ENCODE measurements at regions not wholly inside any gene's neighbourhood (a gene's known extent, or its start where the extent isn't known, plus 50 kb on each side); places are given as distances from the start of the nearest gene placed in this dataset.

DNA sequence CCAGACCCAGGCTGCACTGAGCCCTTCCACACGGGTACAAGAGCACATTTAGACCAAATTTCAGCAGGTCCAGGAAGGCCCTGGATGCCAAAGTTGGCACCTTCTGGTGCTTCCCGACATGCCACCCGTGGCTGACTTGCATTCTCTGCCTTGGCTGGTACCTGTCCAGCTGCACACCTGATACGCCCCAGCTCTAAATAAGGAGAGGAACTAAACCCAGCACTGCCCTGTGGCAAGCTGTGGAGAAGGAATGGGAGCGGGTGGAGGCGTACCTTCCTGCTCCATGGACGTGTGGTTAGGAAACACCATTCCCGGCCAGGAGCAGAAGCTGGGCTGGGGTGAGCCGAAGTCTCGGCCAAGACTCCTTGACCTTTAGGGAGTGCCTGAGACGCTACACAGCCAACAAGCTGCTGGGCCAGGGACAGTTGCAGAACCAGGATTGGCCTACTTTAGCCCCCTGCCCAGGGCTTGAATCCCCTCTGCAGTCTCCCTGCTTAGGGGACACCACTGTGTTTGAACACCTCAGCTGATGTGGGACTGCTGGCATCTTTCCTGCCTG is 86.5 kb upstream of the TAF1B start:
- no peak for DNase-seq (ENCODE audit: low read depth, low spot score)

GRCh38 chr2:9757501-9758264 is 85.6 kb upstream of the TAF1B start:
- peak; percentile 87 for DNase-seq (ENCODE audit: low read depth, low spot score)

GRCh38 chr2:9758741-9759140 is 84.5 kb upstream of the TAF1B start:
- DNase-seq (ENCODE audit: low read depth, low spot score) = no peak

DNA sequence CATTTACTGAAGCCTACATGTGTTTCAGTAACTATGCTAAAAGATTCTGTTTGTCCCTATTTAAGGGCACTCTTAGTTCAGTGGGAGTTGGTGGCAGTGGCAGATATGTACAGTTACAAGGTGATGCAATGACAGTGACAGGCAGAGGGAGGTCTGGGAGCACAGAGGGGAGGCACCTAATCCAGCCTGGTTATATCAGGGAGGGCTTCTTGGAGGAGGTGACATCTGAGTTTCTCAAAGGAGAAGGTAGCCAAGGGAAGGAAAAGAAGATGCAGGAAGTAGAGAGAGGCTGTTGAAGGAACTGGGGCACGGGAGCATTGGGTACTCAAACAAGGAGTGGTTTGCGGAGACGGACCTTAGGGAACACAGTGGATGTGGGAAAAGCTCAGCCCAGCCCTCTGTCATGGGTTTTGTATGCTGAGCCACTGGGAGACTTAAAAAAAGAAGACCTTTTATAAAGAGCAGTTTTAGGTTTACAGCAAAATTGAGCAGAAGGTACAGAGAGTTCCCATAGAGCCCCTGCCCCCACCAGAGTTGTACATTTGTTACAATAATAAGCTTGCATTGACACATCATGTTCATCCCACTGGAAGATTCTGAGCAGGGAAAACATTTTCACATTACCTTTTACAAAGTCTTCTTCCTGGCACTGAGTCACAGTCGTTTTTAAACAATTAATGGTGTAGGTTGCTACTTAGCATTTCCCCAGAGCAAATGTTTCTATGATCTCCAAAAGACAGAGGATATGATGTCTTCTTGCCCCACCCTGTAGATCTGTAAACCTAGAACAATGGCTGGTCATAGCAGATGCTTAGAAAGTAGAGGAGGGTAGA is 83.0 kb upstream of the TAF1B start:
- DNase-seq (ENCODE audit: low read depth, low spot score) = no peak

DNA sequence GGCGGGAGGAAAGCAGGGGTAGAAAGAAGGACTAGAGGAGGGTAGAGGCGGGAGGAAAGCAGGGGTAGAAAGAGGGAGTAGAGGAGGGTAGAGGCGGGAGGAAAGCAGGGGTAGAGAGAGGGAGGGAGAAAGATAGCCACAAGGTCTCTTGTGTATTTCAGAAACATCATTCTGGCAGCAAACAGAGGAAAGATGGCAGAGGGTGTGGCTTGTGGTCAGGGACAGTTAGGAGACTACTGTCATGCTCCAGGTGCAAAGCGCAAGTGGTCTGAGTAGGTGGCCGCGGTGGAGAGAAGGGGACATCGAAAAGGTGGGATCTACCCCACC is 82.4 kb upstream of the TAF1B start:
- no peak for DNase-seq (ENCODE audit: low read depth, low spot score)

- no peak for DNase-seq (ENCODE audit: low read depth, low spot score)
These were observed 81.7 kb upstream of the TAF1B start for GRCh38 chr2:9761577-9761976.

- no peak for DNase-seq (ENCODE audit: low read depth, low spot score)
These were observed 81.1 kb upstream of the TAF1B start for GRCh38 chr2:9762164-9762563.

GRCh38 chr2:9762941-9763340 is 80.3 kb upstream of the TAF1B start:
- DNase-seq (ENCODE audit: low read depth, low spot score) = no peak

DNA sequence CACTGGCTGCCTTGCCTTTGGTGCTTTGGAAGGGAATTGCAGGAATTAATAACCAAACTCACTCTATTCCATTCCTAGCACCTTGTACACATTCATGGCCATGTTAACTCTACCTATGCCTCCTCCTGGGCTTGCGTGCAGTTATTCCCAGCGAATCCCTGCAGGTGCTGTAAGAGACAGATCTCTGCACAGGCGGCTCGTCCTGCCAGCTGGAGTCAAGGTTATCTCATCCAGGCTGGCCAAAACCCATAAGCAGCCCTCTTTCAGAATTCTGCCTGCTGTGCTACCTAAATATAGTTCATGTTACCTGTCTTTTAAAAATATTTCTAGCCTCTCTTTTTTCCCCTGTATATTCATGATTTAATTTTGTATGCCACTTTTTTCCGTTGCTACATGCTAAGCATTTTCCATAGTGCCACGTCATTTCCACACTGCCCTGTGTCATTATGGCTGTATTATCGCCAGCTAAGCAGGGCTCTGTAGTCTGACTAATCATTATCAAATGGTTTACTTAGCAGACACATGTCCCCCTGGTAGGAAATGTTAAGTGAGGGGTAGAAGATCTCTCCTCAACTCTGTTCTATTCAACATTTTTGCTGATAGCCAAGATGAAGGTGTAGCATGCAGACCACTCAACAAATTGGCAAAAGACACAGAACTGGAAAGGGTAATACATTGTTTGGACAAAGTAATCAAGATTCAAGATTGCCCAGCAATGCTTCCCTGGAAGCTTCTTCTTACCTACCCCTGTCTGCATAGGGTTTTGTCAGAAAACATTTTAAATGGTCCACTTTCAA is 79.7 kb upstream of the TAF1B start:
- no peak for DNase-seq (ENCODE audit: low read depth, low spot score)

GRCh38 chr2:9764153-9764778 is 79.0 kb upstream of the TAF1B start:
- DNase-seq (ENCODE audit: low read depth, low spot score) = no peak

DNA sequence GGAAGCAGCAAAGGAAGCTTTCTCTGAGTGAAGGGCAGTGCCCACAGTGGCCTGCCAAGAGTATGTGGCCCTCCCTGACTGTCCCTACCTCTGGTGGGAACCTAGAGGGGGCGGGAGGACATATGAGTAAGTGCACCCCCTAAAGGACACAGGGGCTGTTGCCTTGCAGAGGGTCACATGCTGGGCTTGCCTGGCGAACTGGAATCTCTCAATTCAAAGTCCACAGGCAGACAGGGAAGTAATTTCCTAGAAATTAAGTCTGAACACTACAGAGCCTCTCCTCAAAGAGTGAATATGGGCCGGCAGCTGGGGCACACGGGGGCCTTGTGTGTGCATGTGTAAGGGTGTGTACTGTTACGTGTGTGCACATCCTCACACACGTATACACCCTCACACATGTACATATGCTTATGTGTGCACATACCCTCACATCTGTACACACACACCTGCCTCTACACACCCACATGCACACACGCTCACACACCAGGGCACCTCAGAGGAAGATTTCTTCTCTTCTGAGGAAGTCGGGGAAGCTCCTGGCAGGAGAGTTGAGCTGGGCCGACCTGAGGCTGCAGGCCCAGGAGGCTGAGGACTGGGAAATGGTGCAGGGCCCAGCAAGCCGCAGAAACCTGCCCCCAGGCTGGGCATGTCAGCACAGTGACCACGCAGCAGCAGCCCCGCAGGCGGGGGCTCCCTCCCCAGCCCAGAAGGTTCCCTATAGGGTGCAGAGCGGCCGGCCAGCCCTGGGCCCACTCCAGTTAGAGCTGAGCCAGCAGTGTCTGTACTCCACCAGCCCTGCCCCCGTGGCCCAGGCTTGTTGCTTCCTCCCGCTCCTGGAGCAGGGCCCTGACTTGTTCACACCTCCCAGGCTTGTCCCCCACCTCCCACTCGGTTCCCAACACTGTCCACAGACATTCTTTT is 77.4 kb upstream of the TAF1B start:
- DNase-seq (ENCODE audit: low read depth, low spot score) = peak; percentile 45

DNA sequence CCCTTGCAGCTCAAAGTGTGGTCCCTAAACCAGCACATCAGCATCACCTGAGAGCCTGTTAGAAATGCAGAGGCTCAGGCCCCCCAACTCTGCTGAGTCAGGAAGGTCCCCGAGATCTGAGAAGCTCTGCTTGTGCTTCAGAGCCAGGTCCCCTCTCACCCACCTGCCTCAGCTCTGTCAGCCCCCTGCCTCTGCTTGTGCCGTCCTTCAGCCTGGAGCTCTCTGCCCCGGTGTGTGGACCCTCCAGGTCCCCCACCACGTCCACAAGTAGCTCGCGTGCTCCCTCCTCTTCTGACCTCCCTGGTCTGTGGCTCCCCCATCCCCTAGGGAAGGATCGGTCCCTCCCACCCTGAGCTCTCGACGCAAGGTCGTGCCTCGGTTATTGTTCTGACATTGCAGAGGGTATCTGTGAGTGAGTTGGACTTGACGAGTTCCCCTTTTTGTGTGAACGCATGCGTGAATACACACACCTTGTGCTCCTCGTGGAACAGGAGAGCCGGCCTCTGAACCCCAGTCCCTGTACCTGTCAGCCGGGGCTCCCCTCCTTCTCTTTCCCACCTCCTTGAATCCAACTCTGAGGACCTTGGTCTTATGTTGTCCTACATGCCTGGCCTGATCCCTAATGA is 75.5 kb upstream of the TAF1B start:
- no peak for DNase-seq (ENCODE audit: low read depth, low spot score)

DNA sequence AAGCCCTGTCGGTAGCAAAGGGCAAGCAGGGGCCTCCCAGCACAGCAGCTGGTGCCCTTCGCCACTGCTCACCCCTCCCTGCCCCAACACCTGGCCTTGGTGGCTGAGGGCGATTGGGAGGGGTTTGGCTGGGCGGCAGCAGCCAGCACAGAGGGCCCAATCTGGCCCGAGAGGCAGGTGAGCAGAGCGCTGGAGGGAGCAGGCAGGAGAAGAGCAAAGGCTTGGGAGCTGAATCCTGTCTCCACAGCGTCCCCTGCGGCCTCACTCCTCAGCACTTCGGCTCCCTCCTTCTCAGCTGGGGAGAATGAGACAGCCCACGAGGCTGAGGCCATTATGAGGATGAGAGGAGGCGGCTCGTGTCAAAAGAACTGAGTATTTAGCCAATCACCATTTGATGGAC is 74.9 kb upstream of the TAF1B start:
- DNase-seq (ENCODE audit: low read depth, low spot score) = peak; percentile 84

DNA sequence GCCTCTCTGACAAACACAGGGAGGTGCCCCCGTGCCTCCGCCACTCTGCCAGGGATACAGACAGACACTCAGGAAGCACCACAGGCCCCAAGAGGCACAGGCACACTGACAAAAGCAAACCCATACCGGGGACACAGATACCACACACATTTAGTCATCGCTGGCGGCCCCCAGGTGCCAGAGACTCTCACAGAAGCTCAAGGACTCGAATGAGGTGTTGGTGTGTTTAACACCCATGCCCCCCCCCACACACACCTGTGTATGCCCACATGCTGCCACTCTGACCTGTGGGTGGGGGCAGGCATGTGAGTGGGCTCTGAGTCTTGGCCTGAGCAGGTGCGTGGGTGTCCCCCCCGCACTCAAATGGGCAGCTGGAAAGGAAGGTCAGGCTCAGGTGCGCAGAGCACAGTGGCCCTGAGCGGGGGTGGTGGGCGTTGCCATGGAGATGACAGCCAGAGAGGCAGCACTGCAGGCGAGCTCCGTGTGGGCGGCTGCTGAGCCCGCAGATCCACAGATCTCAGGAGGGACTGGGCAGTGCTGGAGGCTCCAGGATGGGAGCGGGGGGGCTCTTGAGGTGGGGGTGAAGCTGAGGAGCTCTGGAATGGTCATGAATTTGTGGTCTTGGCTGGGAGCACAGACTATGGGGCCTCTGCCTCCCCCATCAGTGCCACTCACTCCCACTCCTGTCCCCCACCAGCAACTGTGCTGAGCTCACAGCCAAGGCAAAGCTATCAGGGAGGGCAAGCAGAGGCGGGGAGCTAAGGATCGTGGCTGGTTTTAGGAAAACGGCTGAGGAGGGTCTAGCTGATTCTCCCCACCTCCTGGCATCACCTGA is 73.9 kb upstream of the TAF1B start:
- peak; percentile 41 for DNase-seq (ENCODE audit: low read depth, low spot score)

DNA sequence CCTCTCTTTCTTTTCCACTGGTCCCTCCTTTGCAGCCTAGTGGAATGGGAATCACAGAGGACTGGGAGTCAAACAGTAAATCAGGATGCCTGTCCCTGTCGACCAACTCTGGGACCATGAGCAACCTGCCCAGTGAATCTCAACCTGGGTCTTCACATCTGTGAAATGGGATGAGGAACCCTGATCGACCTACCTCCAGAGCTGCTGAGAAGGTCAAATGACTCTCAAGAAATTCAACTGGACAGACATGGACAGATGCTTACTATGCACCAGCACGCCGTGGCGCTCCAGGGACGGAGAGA is 73.3 kb upstream of the TAF1B start:
- DNase-seq (ENCODE audit: low read depth, low spot score) = no peak

- peak; percentile 91 for DNase-seq (ENCODE audit: low read depth, low spot score)
These were observed 72.8 kb upstream of the TAF1B start for GRCh38 chr2:9770308-9771100.

DNA sequence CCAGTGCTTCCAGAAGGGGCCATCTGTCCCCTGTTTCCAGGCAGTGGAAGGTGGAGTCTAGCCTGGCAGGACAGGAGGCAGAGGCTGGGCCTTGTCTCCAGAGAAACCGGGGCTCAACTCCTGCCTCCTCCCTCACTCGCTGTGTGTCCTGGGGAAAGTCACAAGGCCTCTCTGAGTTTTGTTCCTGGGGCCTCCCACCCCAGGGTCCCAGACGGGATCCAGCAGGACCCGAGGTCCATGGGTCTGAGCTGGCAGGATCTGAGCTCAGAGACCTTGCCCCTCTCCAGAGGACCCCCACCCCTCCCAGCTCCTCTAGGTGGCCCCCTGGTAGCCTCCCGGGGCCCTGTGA is 72.2 kb upstream of the TAF1B start:
- DNase-seq (ENCODE audit: low read depth, low spot score) = no peak

GRCh38 chr2:9771481-9772017 is 71.7 kb upstream of the TAF1B start:
- no peak for DNase-seq (ENCODE audit: low read depth, low spot score)
